ENCODE measurements at regions not wholly inside any gene's neighbourhood (a gene's known extent, or its start where the extent isn't known, plus 50 kb on each side); places are given as distances from the start of the nearest gene placed in this dataset.

GRCh38 chr4:35883108-35883507, 361.2 kb downstream of the ARAP2 start:
- H3K36me3 ChIP-seq (ENCODE audit: low read depth, low read length) = no peaks in the 10 kb centered on the region
- no peaks in the 10 kb centered on the region for H3K4me1 ChIP-seq (ENCODE audit: insufficient read depth, low read length)
- H3K27ac ChIP-seq (ENCODE audit: low read length) = no peak overlapping the region
- no peak for TF ChIP-seq CTCF (conservative IDR thresholded peaks at IDR 0.05; ENCODE audit: low read depth, low read length)
- no peak for TF ChIP-seq EZH2phosphoT487 (IDR thresholded peaks at IDR 0.05; ENCODE audit: borderline replicate concordance, low read length)
- TF ChIP-seq EZH2 (IDR thresholded peaks at IDR 0.05; ENCODE audit: low read length, unreplicated experiment) = no peak
- no TSS peak for BruUV-seq (replicated peaks)
- H3K9me3 ChIP-seq (ENCODE audit: low read length) = no peaks in the 10 kb centered on the region
- no peaks in the 10 kb centered on the region for H3K79me2 ChIP-seq (ENCODE audit: low read length)
- ATAC-seq (no peak), DNase-seq (no peak)
- H4K20me1 ChIP-seq (ENCODE audit: low read length) = no peaks in the 10 kb centered on the region
- intact Hi-C loops (cut with micrococcal nuclease) = no loop called here
- H3K4me2 ChIP-seq (ENCODE audit: low read length) = no peak overlapping the region
- CTCF ChIA-PET = no interaction called here
- H3F3A ChIP-seq (ENCODE audit: low read length, unreplicated experiment) = no peaks in the 10 kb centered on the region
- no peaks in the 10 kb centered on the region for H3K27me3 ChIP-seq (ENCODE audit: low read length)
- H3K9ac ChIP-seq (ENCODE audit: low read length) = no peak overlapping the region
- H2AFZ ChIP-seq (ENCODE audit: low read length) = no peak overlapping the region
- POLR2A ChIA-PET (ENCODE audit: unreplicated experiment) = no interaction called here
- no peak overlapping the region for H3K4me3 ChIP-seq (ENCODE audit: low read length)
- no peaks in the 10 kb centered on the region for H3K9me2 ChIP-seq (replicated peaks; ENCODE audit: low read length)

DNA sequence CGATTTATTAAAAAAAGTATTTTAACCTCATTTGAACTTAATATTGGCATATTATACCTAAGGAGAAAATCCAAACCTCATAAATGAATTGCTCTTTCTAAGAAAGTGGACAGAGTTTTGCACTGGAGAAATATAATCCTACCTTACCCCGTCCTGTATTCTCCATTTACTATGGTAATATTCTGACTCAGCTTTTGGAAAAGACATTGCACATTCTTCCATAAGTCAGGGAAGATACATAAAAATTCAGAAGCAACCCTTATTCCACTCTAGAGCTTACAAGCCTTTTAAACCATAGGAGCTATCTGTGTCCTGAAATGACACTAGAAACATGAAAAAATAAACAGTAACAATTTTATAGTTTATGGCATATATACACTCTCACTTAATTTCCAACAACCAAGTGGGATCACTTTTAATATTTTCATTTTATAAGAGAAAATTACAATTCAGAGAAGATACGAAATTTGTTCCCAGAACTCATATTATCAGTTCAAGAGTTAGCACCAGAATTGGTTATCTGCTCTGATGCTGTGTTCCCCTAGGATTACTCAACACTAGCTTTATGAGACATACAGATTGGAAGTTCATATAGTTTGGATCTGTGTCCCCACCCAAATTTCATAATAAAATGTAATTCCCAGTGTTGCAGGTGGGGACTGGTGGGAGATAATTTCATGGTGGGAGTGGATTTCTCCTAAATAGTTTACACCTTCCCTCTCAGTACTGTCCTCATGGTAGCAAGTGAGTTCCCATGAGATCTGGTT, 359.4 kb downstream of the ARAP2 start:
- ATAC-seq = no peak
- TF ChIP-seq EZH2phosphoT487 (IDR thresholded peaks at IDR 0.05; ENCODE audit: borderline replicate concordance, low read length) (no peak), CTCF (conservative IDR thresholded peaks at IDR 0.05; ENCODE audit: low read depth, low read length) (no peak), EZH2 (IDR thresholded peaks at IDR 0.05; ENCODE audit: low read length, unreplicated experiment) (no peak)
- H3K9me2 ChIP-seq (replicated peaks; ENCODE audit: low read length) = no peaks in the 10 kb centered on the region
- no peak for DNase-seq
- no peaks in the 10 kb centered on the region for H3K36me3 ChIP-seq (ENCODE audit: low read depth, low read length)
- intact Hi-C loops (cut with micrococcal nuclease) = no loop called here
- no peak overlapping the region for H3K4me2 ChIP-seq (ENCODE audit: low read length)
- H3K4me1 ChIP-seq (ENCODE audit: insufficient read depth, low read length) = no peaks in the 10 kb centered on the region
- no peaks in the 10 kb centered on the region for H3F3A ChIP-seq (ENCODE audit: low read length, unreplicated experiment)
- ChIA-PET CTCF (no interaction called here), POLR2A (ENCODE audit: unreplicated experiment) (no interaction called here)
- BruUV-seq (replicated peaks) = no TSS peak
- no peak overlapping the region for H3K27ac ChIP-seq (ENCODE audit: low read length)
- no peaks in the 10 kb centered on the region for H3K27me3 ChIP-seq (ENCODE audit: low read length)
- H3K9ac ChIP-seq (ENCODE audit: low read length) = no peak overlapping the region
- no peak overlapping the region for H3K4me3 ChIP-seq (ENCODE audit: low read length)
- no peak overlapping the region for H2AFZ ChIP-seq (ENCODE audit: low read length)
- no peaks in the 10 kb centered on the region for H3K9me3 ChIP-seq (ENCODE audit: low read length)
- H4K20me1 ChIP-seq (ENCODE audit: low read length) = no peaks in the 10 kb centered on the region
- H3K79me2 ChIP-seq (ENCODE audit: low read length) = no peaks in the 10 kb centered on the region

- ChIA-PET CTCF (no interaction called here), POLR2A (ENCODE audit: unreplicated experiment) (no interaction called here)
- Histone ChIP-seq H4K20me1 (ENCODE audit: low read length) (no peaks in the 10 kb centered on the region), H3K36me3 (ENCODE audit: low read depth, low read length) (no peaks in the 10 kb centered on the region), H3K9me2 (replicated peaks; ENCODE audit: low read length) (no peaks in the 10 kb centered on the region), H3K9ac (ENCODE audit: low read length) (no peak overlapping the region), H3K4me3 (ENCODE audit: low read length) (no peak overlapping the region), H3K27me3 (ENCODE audit: low read length) (no peaks in the 10 kb centered on the region), H3K4me1 (ENCODE audit: insufficient read depth, low read length) (no peaks in the 10 kb centered on the region), H3K27ac (ENCODE audit: low read length) (no peak overlapping the region), H3K9me3 (ENCODE audit: low read length) (no peaks in the 10 kb centered on the region), H2AFZ (ENCODE audit: low read length) (no peak overlapping the region), H3K4me2 (ENCODE audit: low read length) (no peak overlapping the region), H3K79me2 (ENCODE audit: low read length) (no peaks in the 10 kb centered on the region), H3F3A (ENCODE audit: low read length, unreplicated experiment) (no peaks in the 10 kb centered on the region)
- intact Hi-C loops (cut with micrococcal nuclease) = no loop called here
- no TSS peak for BruUV-seq (replicated peaks)
- TF ChIP-seq EZH2phosphoT487 (IDR thresholded peaks at IDR 0.05; ENCODE audit: borderline replicate concordance, low read length) = no peak
- no peak for TF ChIP-seq CTCF (conservative IDR thresholded peaks at IDR 0.05; ENCODE audit: low read depth, low read length)
- TF ChIP-seq EZH2 (IDR thresholded peaks at IDR 0.05; ENCODE audit: low read length, unreplicated experiment) = no peak
- no peak for DNase-seq
- no peak for ATAC-seq
Observed at GRCh38 chr4:35897808-35898207, 346.5 kb downstream of the ARAP2 start.
